Esophagus (tissue), 2 donors: ENCODE measurements at regions not wholly inside any gene's neighbourhood (a gene's known extent, or its start where the extent isn't known, plus 50 kb on each side); places are given as distances from the start of the nearest gene placed in this dataset.

Experiments used
- H3K27ac ChIP-seq, 2 donors: one replicate each; pipeline ENCODE4 v1.5.1; 2013; ENCODE audit warnings: low read depth in 2 of 2, mild to moderate bottlenecking in 2 of 2, inconsistent platforms in 1 of 2, low read length in 1 of 2, moderate library complexity in 1 of 2
- H3K27me3 ChIP-seq, 2 donors: one replicate each; pipeline ENCODE4 v1.6.1; 2013; ENCODE audit warnings: low read length in 2 of 2, control low read depth in 1 of 2, mild to moderate bottlenecking in 1 of 2; ENCODE audit not compliant: insufficient read depth in 2 of 2, control insufficient read depth in 1 of 2
- H3K36me3 ChIP-seq, 2 donors: one replicate each; pipeline ENCODE4 v1.6.1; 2013; ENCODE audit warnings: low read length in 1 of 2; ENCODE audit not compliant: control insufficient read depth in 2 of 2, insufficient read depth in 2 of 2
- H3K4me1 ChIP-seq, 2 donors: one replicate each; pipeline ENCODE4 v1.6.1; 2013; ENCODE audit warnings: low read length in 1 of 2; ENCODE audit not compliant: control insufficient read depth in 2 of 2, insufficient read depth in 2 of 2
- H3K4me3 ChIP-seq, 2 donors: one replicate each; pipeline ENCODE4 v1.5.1; 2013; ENCODE audit warnings: low read length in 2 of 2, mild to moderate bottlenecking in 2 of 2, low read depth in 1 of 2, moderate library complexity in 1 of 2
- H3K9me3 ChIP-seq, 2 donors: one replicate each; pipeline ENCODE4 v1.6.1; 2013; ENCODE audit warnings: mild to moderate bottlenecking in 2 of 2, low read depth in 1 of 2, low read length in 1 of 2, moderate library complexity in 1 of 2; ENCODE audit not compliant: control insufficient read depth in 2 of 2, insufficient read depth in 1 of 2
- WGBS, 2 donors: extraction: QIAGEN DNeasy Blood & Tissue Kit; methylation state at CpG; one replicate each; pipeline ENCODE4 v1.1.7; 2013; 5-methylcytosine and 5-hydroxymethylcytosine counted together
- donor health status: healthy with polysubstance abuse.
- donor health status: Bipolar disorder and iron deficiency.

DNA sequence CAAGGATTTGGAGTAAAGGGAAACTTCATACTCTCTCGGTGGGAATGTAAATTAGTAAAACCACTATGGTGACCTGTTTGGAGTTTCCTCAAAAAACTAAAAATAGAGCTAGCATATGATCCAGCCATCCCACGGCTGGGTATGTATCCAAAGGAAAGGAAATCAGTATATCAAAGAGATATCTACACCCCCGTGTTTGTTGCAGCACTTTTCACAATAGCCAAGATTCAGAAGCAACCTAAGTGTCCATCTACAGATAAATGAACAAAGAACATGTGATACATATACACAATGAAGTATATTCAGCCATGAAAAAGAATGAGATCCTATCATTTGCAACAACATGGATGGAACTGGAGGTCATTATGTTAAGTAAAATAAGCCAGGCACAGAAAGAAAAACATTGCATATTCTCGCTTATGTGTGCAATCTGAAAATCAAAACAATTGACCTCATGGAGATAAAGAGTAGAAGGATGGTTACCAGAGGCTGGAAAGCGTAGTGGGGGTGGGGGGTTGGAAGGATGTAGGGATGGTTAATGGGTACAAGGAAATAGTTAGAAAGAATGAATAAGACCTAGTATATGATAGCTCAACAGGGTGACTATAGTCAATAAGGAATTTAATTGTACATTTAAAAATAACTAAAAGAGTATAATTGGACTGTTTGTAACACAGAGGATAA, 468.0 kb downstream of the BCAT1 start:
- Histone ChIP-seq H3K27me3 (no peaks in the 10 kb centered on the region), H3K36me3 (no peaks in the 10 kb centered on the region), H3K4me3 (no peak overlapping the region), H3K9me3 (no peaks in the 10 kb centered on the region), H3K27ac (no peak overlapping the region), H3K4me1 (no peaks in the 10 kb centered on the region)
- 81 to 88% methylated on average over 5 of the region's 5 CpGs for WGBS, 2 donors

DNA sequence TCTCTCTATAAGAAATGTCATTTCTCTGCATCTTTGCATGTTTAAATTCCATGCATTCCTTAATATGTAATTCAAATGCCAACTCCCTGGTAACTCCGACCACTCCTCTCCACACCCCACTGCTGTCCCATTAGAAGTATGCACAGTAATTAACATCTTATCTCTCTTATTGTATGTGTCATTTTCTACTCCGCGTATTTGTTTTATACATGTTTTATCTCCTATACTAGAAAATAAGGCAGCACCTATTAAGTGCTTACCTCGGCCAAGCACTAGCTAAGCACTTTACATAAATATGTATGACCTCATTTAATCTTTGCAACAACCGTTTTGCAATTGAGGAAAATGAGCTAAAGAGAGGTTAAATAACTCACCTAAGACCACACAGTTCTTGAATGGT, 469.8 kb downstream of the BCAT1 start:
- WGBS, 2 donors: 75 to 84% methylated on average over 5 of the region's 5 CpGs
- Histone ChIP-seq H3K27me3 (no peaks in the 10 kb centered on the region), H3K36me3 (no peaks in the 10 kb centered on the region), H3K27ac (no peak overlapping the region), H3K4me1 (no peaks in the 10 kb centered on the region), H3K9me3 (no peaks in the 10 kb centered on the region), H3K4me3 (no peak overlapping the region)

DNA sequence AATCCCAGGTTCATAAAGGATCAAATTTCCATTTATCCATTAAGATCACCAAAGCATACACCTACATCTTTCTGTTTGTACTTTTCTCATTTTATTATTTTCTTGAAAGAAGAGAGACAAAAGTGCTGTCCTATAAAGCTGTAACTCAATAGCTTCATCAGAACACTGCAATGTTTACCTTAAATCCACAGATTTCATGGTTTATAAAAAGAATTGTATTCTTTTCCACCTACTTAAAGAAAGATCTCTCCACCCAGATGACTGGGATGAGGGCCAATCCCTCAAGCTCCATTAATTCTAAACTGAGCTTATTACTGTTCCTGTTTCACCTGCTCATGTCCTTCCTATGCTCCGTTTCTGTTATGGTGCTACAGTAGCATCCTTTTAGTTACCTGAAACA, 470.6 kb downstream of the BCAT1 start:
- Histone ChIP-seq H3K4me3 (no peak overlapping the region), H3K27me3 (no peaks in the 10 kb centered on the region), H3K36me3 (no peaks in the 10 kb centered on the region), H3K4me1 (no peaks in the 10 kb centered on the region), H3K27ac (no peak overlapping the region), H3K9me3 (no peaks in the 10 kb centered on the region)
- WGBS, 2 donors: 55 to 65% methylated on average over 1 of the region's 1 CpG

DNA sequence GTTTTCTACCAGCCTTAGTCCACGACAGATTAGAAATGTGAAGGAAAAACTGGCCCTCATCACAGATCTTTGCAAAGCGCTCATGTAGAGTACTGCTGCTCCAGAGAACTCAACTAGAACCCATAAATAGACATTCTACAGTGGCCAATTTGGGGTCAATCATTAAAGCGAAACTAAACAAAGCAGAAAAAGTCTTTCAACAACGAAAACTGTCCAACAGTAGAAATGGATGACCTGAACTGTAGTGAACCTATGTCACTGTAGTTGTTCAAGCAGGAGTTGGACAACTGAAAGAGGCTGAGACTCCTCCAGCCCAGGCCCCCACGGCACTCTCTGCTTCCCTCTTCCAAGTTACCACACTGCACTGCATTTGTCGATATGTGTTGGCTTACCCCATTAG, 472.6 kb downstream of the BCAT1 start:
- Histone ChIP-seq H3K9me3 (no peaks in the 10 kb centered on the region), H3K27me3 (no peaks in the 10 kb centered on the region), H3K27ac (no peak overlapping the region), H3K36me3 (no peaks in the 10 kb centered on the region), H3K4me1 (no peaks in the 10 kb centered on the region), H3K4me3 (no peak overlapping the region)
- 82 to 92% methylated on average over 6 of the region's 6 CpGs for WGBS, 2 donors

DNA sequence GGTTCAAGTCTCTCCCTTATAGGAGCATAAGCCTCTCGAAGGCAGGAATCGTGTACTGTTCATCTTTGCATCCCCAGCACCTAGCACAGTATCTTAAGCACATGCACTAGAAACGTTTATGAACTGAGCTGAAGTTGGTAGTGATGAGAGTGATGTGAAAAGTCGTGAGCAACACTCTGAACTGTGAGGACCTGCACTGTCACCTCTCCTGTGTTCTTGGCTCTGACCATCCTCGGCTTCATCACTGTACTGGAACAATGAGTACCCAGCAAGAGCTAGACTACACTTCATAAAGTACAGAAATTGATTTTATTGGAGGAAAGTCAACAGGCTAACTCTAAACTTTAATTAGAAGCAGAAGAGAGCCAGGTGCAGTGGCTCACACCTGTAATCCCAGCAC, 473.6 kb downstream of the BCAT1 start:
- Histone ChIP-seq H3K4me1 (no peaks in the 10 kb centered on the region), H3K27me3 (no peaks in the 10 kb centered on the region), H3K27ac (no peak overlapping the region), H3K9me3 (no peaks in the 10 kb centered on the region), H3K4me3 (no peak overlapping the region), H3K36me3 (no peaks in the 10 kb centered on the region)
- 81 to 88% methylated on average over 5 of the region's 5 CpGs for WGBS, 2 donors

DNA sequence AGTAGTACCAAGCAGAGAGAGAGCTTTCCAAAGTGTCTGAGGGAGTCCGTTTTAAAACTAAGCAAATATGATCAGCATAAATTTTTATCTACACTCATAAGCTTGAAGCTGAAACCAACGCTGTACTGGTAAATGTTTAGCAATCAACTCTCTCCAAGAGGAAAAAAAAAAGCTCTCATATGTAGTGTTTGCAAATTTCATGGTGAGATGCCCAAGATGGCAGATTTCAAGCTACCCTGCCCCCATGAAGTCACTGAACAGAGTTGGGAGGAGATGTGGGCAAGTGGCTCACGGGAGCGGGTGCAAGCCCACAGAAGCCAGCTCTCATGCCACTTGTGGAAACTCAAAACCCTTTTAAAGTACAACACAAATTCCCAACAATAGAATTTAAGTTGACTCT, 475.8 kb downstream of the BCAT1 start:
- no peaks in the 10 kb centered on the region for H3K4me1 ChIP-seq
- H3K36me3 ChIP-seq: no peaks in the 10 kb centered on the region
- H3K9me3 ChIP-seq: no peaks in the 10 kb centered on the region
- WGBS, 2 donors: 77 to 89% methylated on average over 4 of the region's 4 CpGs
- no peaks in the 10 kb centered on the region for H3K27me3 ChIP-seq
- H3K27ac ChIP-seq: no peak overlapping the region
- H3K4me3 ChIP-seq: no peak overlapping the region

DNA sequence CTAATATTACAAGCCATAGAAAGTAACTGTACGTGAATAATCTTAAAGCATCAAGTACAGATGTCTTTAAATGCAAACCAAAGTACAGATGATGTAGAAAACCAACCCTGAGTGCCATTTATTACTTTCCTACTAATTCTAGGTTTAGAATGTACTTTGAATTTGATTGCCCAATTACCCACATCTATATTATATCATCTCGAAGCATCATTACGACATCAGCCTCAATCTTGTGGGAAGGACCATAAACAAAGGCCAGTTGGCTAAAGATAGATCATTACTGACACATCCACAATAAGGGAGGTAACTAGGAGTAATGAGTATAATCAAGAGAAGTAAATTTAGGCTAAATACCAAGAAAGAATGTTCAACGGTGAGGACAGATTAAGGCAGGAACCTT, 478.9 kb downstream of the BCAT1 start:
- 77 to 85% methylated on average over 4 of the region's 4 CpGs for WGBS, 2 donors
- Histone ChIP-seq H3K4me3 (no peak overlapping the region), H3K4me1 (no peaks in the 10 kb centered on the region), H3K36me3 (no peaks in the 10 kb centered on the region), H3K9me3 (no peaks in the 10 kb centered on the region), H3K27me3 (no peaks in the 10 kb centered on the region), H3K27ac (no peak overlapping the region)

DNA sequence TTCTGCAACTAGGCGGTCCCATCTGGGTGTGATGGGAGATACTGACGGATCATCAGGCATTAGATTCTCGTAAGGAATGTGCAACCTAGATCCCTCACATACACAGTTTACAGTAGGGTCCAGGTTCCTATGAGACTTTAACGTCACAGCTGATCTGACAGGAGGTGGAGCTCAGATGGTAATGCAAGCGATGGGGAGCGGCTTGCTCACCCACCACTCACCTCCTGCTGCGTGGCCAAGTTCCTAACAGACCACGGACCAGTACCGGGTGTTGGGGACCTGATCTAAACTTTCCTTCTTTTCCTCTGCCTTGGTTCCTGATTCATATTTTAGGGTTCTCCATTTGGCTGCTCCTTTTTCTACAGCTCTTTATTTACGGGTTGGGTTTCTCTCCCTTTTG, 479.8 kb downstream of the BCAT1 start:
- H3K9me3 ChIP-seq: no peaks in the 10 kb centered on the region
- no peak overlapping the region for H3K27ac ChIP-seq
- H3K27me3 ChIP-seq: no peaks in the 10 kb centered on the region
- no peak overlapping the region for H3K4me3 ChIP-seq
- H3K36me3 ChIP-seq: no peaks in the 10 kb centered on the region
- H3K4me1 ChIP-seq: no peaks in the 10 kb centered on the region
- 83 to 91% methylated on average over 10 of the region's 10 CpGs for WGBS, 2 donors

DNA sequence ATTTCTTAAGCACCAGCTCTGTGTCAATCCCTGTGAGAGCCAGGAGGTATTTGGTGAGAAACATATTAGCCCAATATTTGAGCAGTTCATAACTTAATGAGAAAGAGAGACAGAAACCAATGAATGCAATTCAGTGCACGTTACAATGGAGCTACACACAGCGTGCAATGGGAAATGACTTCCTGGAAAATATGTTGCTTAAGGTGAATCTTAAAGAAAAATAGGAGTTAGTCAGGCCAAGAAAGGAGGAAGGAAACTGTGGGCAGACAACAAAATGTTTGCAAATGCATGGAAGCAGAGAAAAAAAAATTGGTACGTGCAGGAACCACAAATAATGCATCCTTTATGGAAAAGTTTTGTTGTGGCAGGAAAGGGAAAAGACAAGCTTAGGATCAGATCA, 481.7 kb downstream of the BCAT1 start:
- H3K27ac ChIP-seq: no peak overlapping the region
- H3K4me1 ChIP-seq: no peaks in the 10 kb centered on the region
- no peaks in the 10 kb centered on the region for H3K9me3 ChIP-seq
- no peaks in the 10 kb centered on the region for H3K36me3 ChIP-seq
- no peaks in the 10 kb centered on the region for H3K27me3 ChIP-seq
- WGBS, 2 donors: 60 to 73% methylated on average over 3 of the region's 3 CpGs
- no peak overlapping the region for H3K4me3 ChIP-seq

DNA sequence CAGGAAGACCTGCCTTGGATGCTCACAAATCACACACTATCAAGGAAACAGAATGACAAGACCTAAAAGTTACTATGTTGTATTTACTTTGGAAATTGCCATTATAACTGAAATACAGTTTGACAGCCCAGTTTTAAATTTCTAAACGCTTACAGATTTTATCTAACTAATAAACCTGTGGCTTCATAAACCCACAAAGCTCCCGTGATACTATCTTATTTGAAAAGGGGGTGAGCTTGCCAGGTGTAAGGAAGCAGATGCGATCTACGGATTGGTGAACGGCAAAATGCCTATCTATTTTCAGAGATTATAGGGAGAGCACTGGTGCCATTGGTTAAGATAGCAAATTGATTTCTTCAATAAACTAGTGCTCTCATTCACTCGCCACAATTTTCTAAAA, 485.5 kb downstream of the BCAT1 start:
- Histone ChIP-seq H3K36me3 (no peaks in the 10 kb centered on the region), H3K4me3 (no peak overlapping the region), H3K4me1 (no peaks in the 10 kb centered on the region), H3K27me3 (no peaks in the 10 kb centered on the region), H3K27ac (no peak overlapping the region), H3K9me3 (no peaks in the 10 kb centered on the region)
- WGBS, 2 donors: 75 to 84% methylated on average over 6 of the region's 6 CpGs
